Kidney epithelial cell (primary cell): ENCODE measurements at regions not wholly inside any gene's neighbourhood (a gene's known extent, or its start where the extent isn't known, plus 50 kb on each side); places are given as distances from the start of the nearest gene placed in this dataset.

Experiments
- DNase-seq: peaks from one replicate; pipeline ENCODE4 v3.0.0-alpha.2; 2010; ENCODE audit warnings: low read depth
- H3K27me3 ChIP-seq: 2 replicates; pipeline ENCODE4 v1.6.0; 2011; ENCODE audit warnings: low read length; ENCODE audit not compliant: control insufficient read depth, insufficient read depth
- H3K36me3 ChIP-seq: 2 replicates; pipeline ENCODE4 v1.5.1; 2011; ENCODE audit warnings: low read length; ENCODE audit not compliant: control insufficient read depth, insufficient read depth
- H3K4me3 ChIP-seq: 2 replicates; pipeline ENCODE4 v1.5.1; 2011; ENCODE audit warnings: low read depth, mild to moderate bottlenecking, control low read depth, low read length
- TF ChIP-seq, protein P1 (sequence below): IDR thresholded peaks from 2 replicates; pipeline ENCODE4 v1.5.1; 2011; ENCODE audit warnings: mild to moderate bottlenecking, moderate library complexity, low read length, control low read depth, inconsistent platforms; ENCODE audit not compliant: insufficient read depth, poor library complexity, severe bottlenecking

DNA sequence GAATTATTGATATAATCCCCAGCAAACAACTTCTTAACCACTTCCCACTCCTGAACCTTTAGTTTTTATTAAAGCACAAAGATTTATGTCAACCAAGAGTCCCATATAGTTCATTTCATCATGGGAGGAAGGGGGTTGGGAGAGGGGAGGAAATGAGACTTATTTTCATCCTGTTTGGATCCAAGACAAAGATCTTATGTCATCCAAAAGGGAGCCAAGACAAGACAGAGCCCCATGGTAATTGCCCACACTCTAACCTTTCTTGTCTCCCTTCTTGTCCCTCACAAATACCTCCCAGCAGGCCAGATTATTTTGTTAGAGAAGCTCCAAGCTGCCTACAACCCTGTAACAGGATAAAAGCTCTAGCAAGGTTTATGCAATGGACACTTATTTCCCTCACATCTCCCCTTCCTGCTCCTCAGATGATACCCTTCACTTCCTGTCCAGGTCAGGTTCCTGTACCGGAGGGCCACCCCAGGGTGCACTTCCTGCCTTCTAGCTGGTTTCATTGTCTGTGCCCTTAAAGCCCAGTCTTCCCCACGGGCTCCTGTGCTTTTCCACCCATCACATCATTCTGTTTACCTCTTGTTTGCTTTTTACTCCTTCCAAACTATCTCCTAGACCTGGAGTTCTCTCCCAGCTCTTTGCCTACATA lies 123.7 kb upstream of the MDM1 start:
- DNase-seq, result no peak
- H3K36me3 ChIP-seq, result no peaks in the 10 kb centered on the region
- TF ChIP-seq, protein P1, sequence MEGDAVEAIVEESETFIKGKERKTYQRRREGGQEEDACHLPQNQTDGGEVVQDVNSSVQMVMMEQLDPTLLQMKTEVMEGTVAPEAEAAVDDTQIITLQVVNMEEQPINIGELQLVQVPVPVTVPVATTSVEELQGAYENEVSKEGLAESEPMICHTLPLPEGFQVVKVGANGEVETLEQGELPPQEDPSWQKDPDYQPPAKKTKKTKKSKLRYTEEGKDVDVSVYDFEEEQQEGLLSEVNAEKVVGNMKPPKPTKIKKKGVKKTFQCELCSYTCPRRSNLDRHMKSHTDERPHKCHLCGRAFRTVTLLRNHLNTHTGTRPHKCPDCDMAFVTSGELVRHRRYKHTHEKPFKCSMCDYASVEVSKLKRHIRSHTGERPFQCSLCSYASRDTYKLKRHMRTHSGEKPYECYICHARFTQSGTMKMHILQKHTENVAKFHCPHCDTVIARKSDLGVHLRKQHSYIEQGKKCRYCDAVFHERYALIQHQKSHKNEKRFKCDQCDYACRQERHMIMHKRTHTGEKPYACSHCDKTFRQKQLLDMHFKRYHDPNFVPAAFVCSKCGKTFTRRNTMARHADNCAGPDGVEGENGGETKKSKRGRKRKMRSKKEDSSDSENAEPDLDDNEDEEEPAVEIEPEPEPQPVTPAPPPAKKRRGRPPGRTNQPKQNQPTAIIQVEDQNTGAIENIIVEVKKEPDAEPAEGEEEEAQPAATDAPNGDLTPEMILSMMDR, result no peak
- H3K27me3 ChIP-seq, result no peaks in the 10 kb centered on the region
- H3K4me3 ChIP-seq, result no peak overlapping the region

DNA sequence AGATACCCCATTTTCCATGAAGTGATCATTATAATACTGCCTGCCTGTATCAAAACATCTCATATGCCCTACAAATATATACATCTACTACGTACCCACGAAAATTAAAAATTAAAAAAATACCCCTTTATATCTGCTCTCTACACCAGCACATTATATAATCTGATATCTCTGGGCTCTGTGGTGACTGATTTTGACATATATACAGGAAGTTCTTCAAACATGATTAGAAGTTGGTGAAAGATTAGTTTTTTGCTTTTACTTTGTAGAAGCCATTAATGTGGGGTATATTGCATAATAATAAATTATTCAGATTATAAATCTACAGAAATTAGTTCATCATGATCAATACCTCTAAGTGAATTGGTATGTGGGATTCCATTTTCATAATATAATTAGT lies 126.7 kb upstream of the MDM1 start:
- TF ChIP-seq, protein P1, result no peak
- no peaks in the 10 kb centered on the region for H3K27me3 ChIP-seq
- no peak for DNase-seq
- no peaks in the 10 kb centered on the region for H3K36me3 ChIP-seq
- no peak overlapping the region for H3K4me3 ChIP-seq

DNA sequence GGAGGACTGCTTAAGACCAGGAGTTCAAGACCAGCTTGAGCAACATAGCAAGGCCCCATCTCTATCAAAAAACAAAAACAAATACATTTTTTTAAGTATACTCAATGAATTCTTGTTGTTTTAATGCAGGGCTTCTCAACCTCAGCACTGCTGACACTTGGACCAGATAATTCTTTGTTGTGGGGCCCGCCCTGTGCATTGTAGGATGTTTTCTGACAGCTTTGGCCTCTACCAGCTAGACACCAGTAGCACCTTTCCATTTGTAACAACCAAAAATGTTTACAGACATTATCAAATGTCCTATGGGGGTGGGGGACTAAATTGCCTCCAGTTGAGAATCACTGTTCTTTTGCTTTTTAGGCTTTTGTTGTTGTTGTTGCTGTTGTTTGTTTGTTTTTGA lies 128.1 kb upstream of the MDM1 start:
- no peaks in the 10 kb centered on the region for H3K27me3 ChIP-seq
- no peak for DNase-seq
- no peaks in the 10 kb centered on the region for H3K36me3 ChIP-seq
- no peak overlapping the region for H3K4me3 ChIP-seq
- TF ChIP-seq, protein P1, result no peak

DNA sequence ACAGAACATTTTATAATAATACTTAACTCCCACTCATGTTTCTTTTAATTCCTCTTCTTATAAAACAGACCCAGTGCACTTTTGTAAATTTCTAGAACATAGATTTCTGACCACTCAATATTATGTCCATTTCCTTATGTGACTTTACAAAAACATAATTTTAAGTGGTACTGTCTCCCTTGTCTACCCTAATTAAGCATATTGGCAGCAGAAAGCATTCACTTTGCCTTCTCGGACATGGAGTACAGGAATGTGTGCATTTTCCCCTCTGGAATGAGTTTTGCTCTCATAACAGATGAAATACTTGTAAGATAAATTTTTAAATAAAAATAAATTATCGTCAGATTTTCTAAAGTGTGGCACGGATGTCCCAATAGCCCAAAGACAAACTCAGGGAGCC lies 129.5 kb upstream of the MDM1 start:
- H3K36me3 ChIP-seq, result no peaks in the 10 kb centered on the region
- no peak overlapping the region for H3K4me3 ChIP-seq
- no peaks in the 10 kb centered on the region for H3K27me3 ChIP-seq
- TF ChIP-seq, protein P1, result no peak
- no peak for DNase-seq

DNA sequence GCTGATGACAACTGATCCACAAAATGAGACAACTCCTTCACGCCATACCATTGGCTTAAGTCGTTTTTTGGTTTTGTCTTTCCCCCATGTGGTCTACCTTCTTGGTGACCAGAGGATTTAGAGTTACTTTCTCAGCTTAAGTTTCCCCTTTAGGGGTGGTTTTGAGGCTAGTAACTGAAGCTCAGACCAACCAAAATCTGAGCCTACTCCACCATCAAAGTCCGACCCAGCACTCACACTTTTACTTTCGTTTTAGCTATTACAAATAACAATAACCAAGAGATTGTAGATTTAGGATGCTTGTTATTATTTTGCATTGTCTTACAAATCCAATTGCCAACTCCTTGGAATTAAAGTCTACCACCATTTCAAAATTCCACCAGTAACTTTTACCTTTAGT lies 130.6 kb upstream of the MDM1 start:
- Histone ChIP-seq H3K36me3 (no peaks in the 10 kb centered on the region), H3K4me3 (no peak overlapping the region), H3K27me3 (no peaks in the 10 kb centered on the region)
- DNase-seq, result no peak
- TF ChIP-seq, protein P1, result no peak

DNA sequence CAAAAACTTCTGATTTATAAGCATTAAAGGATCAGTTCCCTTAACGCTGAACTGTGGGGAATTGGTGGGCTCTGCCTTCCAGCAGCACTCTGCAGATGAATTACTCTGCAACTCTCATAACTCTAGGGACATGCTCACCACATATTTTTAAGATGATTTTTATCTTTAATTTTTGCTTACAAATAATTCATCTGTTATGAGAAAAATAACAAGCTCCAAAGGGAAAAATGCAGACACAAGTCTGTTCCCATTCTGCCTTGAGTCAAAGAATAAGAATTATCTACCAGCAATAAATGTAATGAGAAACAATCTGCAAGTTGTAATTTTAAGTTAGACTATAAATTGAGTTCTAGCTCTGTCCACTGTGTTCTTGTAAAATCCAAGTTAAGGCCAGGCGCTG lies 133.1 kb upstream of the MDM1 start:
- Histone ChIP-seq H3K4me3 (no peak overlapping the region), H3K36me3 (no peaks in the 10 kb centered on the region), H3K27me3 (no peaks in the 10 kb centered on the region)
- TF ChIP-seq, protein P1, result no peak
- DNase-seq, result no peak
